KMS-11 (cell line): ENCODE measurements at regions not wholly inside any gene's neighbourhood (a gene's known extent, or its start where the extent isn't known, plus 50 kb on each side); places are given as distances from the start of the nearest gene placed in this dataset.
A peak's percentile ranks its signal among the peaks of the same experiment; 100 is the strongest.

Source experiments
- H2AFZ ChIP-seq: fragments of 200-600 bp; sonication (generic); 2 replicates; pipeline ENCODE4 v1.6.1; 2016; ENCODE audit warnings: antibody characterized with exemption, mixed run types, low read depth
- H3K27ac ChIP-seq: fragments of 200-600 bp; sonication (generic); 2 replicates; pipeline ENCODE4 v1.6.1; 2016; ENCODE audit warnings: mild to moderate bottlenecking, mixed run types
- H3K27me3 ChIP-seq: fragments of 200-600 bp; sonication (generic); 2 replicates; pipeline ENCODE4 v1.6.1; 2017; ENCODE audit warnings: mild to moderate bottlenecking, low read depth, mixed run types, moderate library complexity; ENCODE audit not compliant: insufficient read depth
- H3K36me3 ChIP-seq: fragments of 200-600 bp; sonication (generic); 2 replicates; pipeline ENCODE4 v1.6.1; 2017; ENCODE audit warnings: mild to moderate bottlenecking, mixed run types; ENCODE audit not compliant: insufficient read depth
- H3K4me1 ChIP-seq: fragments of 200-600 bp; sonication (generic); 2 replicates; pipeline ENCODE4 v1.6.1; 2016; ENCODE audit warnings: mild to moderate bottlenecking, low read depth, mixed run types; ENCODE audit not compliant: poor library complexity, severe bottlenecking
- H3K4me2 ChIP-seq: fragments of 200-600 bp; sonication (generic); 2 replicates; pipeline ENCODE4 v1.7.0; 2016; ENCODE audit warnings: mild to moderate bottlenecking, mixed run types
- H3K4me3 ChIP-seq: fragments of 200-600 bp; sonication (generic); IDR thresholded peaks from 2 replicates; pipeline ENCODE4 v1.6.1; 2017; ENCODE audit warnings: low read depth, low read length, mixed read lengths; ENCODE audit not compliant: insufficient read depth
- H3K79me2 ChIP-seq: fragments of 200-600 bp; sonication (generic); 2 replicates; pipeline ENCODE4 v1.6.1; 2016; ENCODE audit warnings: low read depth, mixed run types; ENCODE audit not compliant: insufficient read depth
- H3K9ac ChIP-seq: fragments of 200-600 bp; sonication (generic); 2 replicates; pipeline ENCODE4 v1.6.1; 2016; ENCODE audit warnings: mild to moderate bottlenecking, mixed run types
- H4K20me1 ChIP-seq: fragments of 200-600 bp; sonication (generic); 2 replicates; pipeline ENCODE4 v1.6.1; 2016; ENCODE audit warnings: mild to moderate bottlenecking, mixed run types; ENCODE audit not compliant: insufficient read depth
- CTCF ChIP-seq: fragments of 200-600 bp; sonication (generic); conservative IDR thresholded peaks from 2 replicates; pipeline ENCODE4 v1.6.1; 2017; ENCODE audit warnings: low read depth, mild to moderate bottlenecking, antibody characterized with exemption, low read length, moderate library complexity, mixed read lengths

- Histone ChIP-seq H3K79me2 (no peaks in the 10 kb centered on the region), H4K20me1 (no peaks in the 10 kb centered on the region), H3K27ac (no peak overlapping the region), H2AFZ (no peak overlapping the region), H3K4me1 (peaks cover 20% of the 10 kb centered on the region), H3K36me3 (no peaks in the 10 kb centered on the region), H3K4me2 (no peak overlapping the region), H3K27me3 (no peaks in the 10 kb centered on the region), H3K4me3 (no peak overlapping the region), H3K9ac (no peak overlapping the region)
- TF ChIP-seq CTCF: no peak
Observed at GRCh38 chr12:124150168-124150567, 144.7 kb upstream of the RFLNA start.

- Histone ChIP-seq H3K36me3 (no peaks in the 10 kb centered on the region), H3K27ac (no peak overlapping the region), H3K4me1 (peaks cover 23% of the 10 kb centered on the region), H3K4me3 (no peak overlapping the region), H2AFZ (no peak overlapping the region), H3K4me2 (no peak overlapping the region), H3K9ac (no peak overlapping the region), H3K79me2 (no peaks in the 10 kb centered on the region), H4K20me1 (no peaks in the 10 kb centered on the region), H3K27me3 (no peaks in the 10 kb centered on the region)
- no peak for TF ChIP-seq CTCF
Observed at GRCh38 chr12:124151583-124151982, 143.3 kb upstream of the RFLNA start.

- Histone ChIP-seq H3K4me2 (no peak overlapping the region), H3K27ac (no peak overlapping the region), H3K9ac (no peak overlapping the region), H3K79me2 (no peaks in the 10 kb centered on the region), H3K27me3 (no peaks in the 10 kb centered on the region), H2AFZ (no peak overlapping the region), H4K20me1 (no peaks in the 10 kb centered on the region), H3K36me3 (no peaks in the 10 kb centered on the region), H3K4me1 (peaks cover 23% of the 10 kb centered on the region), H3K4me3 (no peak overlapping the region)
- TF ChIP-seq CTCF: no peak
Observed at GRCh38 chr12:124152731-124153130, 142.2 kb upstream of the RFLNA start.

GRCh38 chr12:124153392-124153791 is 141.5 kb upstream of the RFLNA start:
- H4K20me1 ChIP-seq: no peaks in the 10 kb centered on the region
- peaks cover 23% of the 10 kb centered on the region for H3K4me1 ChIP-seq
- H2AFZ ChIP-seq: no peak overlapping the region

More at GRCh38 chr12:124153392-124153791, 141.5 kb upstream of the RFLNA start:
- H3K36me3 ChIP-seq: no peaks in the 10 kb centered on the region
- H3K27me3 ChIP-seq: no peaks in the 10 kb centered on the region
- no peak for TF ChIP-seq CTCF
- H3K4me2 ChIP-seq: peak overlapping the region; percentile 54; the same call in 1 of the 2 replicates
- no peaks in the 10 kb centered on the region for H3K79me2 ChIP-seq
- no peak overlapping the region for H3K4me3 ChIP-seq
- H3K9ac ChIP-seq: no peak overlapping the region
- H3K27ac ChIP-seq: no peak overlapping the region; the same call in 1 of the 2 replicates
